GM19395 (cell line): ENCODE measurements at regions not wholly inside any gene's neighbourhood (a gene's known extent, or its start where the extent isn't known, plus 50 kb on each side); places are given as distances from the start of the nearest gene placed in this dataset.

ENCODE experiments used
- ATAC-seq: cut with Tn5 transposase; IDR thresholded peaks from one replicate; pipeline ENCODE4 v1.9.1; 2021; ENCODE audit warnings: mild to moderate bottlenecking, moderate library complexity; ENCODE audit not compliant: unreplicated experiment

DNA sequence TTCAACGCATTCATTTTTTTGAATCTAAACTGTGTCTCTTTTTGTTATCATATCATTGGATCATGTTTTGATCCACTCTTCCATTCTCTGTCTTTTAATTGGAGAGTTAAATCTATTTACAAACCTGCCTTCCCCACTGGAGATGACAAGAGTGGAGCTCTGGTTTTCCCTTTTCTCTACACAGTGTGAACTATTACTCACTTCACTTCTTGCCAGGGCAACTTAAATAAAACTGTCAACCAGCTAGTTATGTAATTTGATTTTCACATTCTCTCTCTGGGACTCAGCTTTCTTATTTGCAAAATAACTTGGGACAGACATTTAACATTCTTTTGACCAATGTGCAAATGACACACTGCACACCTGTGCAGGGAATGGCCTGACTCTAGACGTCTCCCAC is 230.8 kb upstream of the CST7 start:
- ATAC-seq = no peak

GRCh38 chr20:24718696-24719095 is 230.4 kb upstream of the CST7 start:
- no peak for ATAC-seq

DNA sequence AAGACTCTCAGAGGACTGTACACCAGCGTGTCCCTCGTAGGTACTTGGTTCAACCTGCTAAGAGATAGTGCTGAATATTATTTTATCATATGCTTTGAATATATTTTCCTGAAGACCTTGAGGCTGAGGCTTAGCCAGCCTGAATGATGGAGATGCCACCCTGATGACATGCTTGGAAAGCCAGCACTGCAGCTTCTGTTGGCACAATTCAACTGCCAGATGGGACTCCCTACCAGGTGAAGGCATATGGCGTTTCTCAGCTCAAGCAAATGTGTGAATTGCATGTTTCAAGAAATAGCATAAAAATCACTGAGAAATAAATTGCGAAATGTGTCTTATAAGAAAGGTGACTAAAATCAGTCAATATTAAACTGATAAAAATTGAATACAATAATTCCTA is 228.1 kb upstream of the CST7 start:
- no peak for ATAC-seq

GRCh38 chr20:24721891-24722568 is 227.0 kb upstream of the CST7 start:
- no peak for ATAC-seq

DNA sequence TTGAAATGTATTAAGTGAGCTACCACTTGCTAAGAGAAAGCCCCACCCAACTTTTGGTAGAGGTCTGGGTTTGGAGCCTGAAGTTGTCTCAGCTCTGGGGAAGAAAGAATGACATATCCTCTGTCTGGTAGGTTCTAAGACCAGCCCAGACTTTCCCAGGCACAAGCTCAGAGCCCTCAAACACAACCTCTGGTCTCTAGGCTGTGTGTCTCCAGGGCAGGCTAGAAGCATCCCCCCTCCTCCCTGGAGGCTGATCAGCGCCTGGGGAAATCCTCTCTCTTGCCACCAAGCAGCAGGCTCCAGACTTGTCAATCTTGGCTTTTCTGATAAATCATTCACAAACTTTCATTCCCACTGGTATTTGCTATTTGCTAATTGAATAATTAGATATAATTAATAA is 226.5 kb upstream of the CST7 start:
- no peak for ATAC-seq

GRCh38 chr20:24723186-24723585 is 225.9 kb upstream of the CST7 start:
- no peak for ATAC-seq

DNA sequence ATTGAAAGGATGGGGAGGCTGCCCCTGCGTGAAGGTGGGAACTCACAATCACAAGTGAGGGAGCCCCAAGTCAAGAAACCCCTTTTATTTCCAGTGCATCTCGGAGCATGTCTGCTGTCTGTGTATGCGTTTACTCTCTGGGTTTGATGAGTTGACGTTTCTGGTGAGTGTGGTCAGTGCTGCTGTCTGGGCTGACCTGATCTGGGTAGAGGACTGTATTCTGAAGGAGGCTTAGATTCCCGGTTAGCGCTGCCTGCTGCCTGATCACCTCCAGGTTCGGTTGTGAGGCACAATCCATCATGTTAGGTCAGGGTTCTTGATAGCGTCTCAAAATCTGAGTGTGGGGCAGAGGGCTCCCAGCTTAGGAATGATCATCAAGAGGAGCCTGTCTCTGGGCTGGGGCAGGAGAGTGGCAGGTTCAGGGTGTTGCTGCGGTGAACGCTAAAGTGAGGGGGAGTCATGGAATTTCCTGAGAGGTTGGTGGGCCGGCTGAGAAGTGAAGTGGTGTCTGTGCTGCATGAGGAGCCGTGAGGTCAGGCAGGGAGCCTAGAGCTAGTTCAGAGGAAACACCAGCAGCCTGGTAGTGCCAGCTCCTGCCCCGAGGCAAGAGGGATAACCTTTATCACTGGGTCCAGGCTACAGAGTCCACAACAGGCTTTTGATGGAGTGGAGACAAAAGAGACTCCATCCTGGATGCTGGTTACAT is 225.3 kb upstream of the CST7 start:
- no peak for ATAC-seq

DNA sequence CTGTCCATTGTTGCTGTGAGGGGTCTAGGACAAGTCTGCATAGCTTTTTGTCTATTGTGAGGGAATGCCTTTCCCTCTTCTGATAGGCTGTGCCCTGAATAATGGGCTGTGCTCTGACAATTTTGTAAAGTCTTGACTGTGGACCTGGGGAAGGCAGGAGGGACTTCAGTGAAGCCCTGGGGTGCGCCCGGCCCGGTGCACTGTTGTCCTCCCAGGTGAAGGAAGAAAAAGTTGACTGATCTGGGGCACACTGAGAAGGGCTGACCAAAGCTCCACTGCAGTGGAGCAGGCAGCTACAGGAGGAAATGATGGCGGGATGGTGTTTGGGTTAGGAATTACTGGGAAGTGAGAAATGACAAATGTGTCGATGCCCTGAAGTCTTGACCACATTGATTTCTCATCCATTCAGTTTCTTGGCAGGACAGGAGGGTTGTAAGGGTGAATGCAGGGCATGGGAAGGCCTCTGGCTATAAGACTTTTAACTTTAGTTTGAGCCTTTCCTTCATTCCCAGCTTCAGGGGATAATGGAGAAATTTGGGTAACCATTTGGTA is 224.0 kb upstream of the CST7 start:
- ATAC-seq = no peak

GRCh38 chr20:24727795-24728194 is 221.3 kb upstream of the CST7 start:
- ATAC-seq = no peak

DNA sequence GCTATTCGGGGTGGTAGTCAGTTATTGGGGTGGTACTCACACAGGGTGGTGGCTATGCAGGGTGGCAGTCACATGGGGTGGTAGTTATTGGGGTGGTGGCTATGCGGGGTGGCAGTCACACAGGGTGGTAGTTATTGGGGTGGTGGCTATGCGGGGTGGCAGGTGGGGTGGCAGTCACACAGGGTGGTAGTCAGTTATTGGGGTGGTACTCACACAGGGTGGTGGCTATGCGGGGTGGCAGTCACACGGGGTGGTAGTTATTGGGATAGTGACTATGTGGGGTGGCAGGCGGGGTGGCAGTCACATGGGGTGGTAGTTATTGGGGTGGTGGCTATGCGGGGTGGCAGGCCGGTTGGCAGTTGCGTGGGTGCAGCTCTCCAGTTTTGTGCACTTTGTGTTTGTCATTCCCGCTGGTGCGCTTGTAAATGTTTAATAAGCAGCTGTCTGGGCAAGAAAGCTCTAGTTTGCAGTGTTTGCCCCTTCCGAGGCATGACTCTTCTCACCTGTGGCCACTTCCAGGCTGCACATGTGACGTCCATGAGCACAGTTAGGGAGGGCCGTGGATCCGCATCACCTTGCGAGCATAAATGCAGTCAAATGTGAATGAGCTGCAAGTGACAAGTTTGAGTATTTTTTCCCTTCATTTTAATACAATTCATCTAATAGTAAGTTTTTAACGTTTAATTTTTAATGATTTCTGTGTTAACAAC is 219.0 kb upstream of the CST7 start:
- ATAC-seq = no peak

- ATAC-seq = no peak
Observed at GRCh38 chr20:24730750-24731149, 218.3 kb upstream of the CST7 start.

DNA sequence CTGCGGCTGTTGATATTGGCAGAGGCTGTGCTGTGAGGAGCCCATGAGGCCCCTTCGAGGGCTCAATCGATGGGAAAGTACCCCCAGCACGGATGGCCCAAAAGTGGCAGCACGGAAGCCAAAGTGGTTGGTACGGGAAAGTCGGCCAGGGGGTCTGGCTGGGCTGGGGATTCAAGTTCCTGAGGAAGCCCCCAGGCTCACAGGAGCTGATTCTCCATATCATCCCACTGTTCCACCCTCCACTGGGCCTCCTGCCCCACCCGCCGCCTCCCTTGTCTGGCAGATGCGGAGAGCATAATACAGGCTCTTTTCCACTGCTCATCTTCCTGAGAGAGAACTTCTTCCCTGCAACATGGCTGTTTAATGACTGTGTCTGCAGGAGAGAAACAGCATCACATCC is 217.8 kb upstream of the CST7 start:
- no peak for ATAC-seq

DNA sequence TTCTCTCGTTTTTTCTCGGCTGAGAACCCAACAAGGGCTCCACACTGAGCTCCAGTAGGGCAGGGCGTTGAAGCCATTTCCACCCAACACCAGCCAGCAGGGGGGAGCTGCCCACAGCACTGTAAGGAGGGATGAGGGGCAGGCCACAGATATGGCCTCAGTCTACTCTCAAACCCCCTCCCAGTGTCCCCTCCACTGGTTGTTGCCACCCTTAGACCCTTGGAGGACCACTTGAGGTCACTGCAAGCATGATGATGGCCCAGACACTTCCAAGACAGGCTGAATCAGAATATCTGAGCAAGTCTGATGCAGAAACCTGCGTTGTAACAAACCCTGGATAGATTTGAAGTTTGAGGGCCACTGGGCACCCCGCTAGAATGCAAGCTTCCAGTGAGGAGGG is 217.0 kb upstream of the CST7 start:
- ATAC-seq = no peak

- no peak for ATAC-seq
Observed at GRCh38 chr20:24732599-24732998, 216.5 kb upstream of the CST7 start.

DNA sequence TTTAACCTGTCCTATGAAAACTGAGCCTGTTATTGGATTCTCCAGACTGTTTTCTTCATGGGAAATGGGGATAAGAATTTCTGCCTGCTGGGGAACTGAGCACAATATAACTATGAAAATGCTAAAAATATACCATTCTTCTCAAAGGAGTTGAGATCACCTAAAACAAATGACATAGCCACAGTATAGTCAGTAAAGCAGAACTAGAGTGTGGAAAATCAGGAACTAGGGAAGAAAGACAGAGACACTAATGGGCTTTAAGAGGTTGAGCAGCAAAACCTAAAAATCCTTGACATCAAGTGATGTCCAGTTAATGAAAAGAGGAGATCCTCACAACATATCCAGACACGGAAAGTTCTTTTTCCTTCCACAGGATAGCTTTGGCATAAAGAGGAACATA is 215.7 kb upstream of the CST7 start:
- ATAC-seq = no peak

GRCh38 chr20:24734139-24734538 is 214.9 kb upstream of the CST7 start:
- no peak for ATAC-seq

- no peak for ATAC-seq
Observed at GRCh38 chr20:24735263-24735662, 213.8 kb upstream of the CST7 start.

- no peak for ATAC-seq
Observed at GRCh38 chr20:24736131-24736843, 212.8 kb upstream of the CST7 start.

- no peak for ATAC-seq
Observed at GRCh38 chr20:24736844-24737211, 212.2 kb upstream of the CST7 start.

DNA sequence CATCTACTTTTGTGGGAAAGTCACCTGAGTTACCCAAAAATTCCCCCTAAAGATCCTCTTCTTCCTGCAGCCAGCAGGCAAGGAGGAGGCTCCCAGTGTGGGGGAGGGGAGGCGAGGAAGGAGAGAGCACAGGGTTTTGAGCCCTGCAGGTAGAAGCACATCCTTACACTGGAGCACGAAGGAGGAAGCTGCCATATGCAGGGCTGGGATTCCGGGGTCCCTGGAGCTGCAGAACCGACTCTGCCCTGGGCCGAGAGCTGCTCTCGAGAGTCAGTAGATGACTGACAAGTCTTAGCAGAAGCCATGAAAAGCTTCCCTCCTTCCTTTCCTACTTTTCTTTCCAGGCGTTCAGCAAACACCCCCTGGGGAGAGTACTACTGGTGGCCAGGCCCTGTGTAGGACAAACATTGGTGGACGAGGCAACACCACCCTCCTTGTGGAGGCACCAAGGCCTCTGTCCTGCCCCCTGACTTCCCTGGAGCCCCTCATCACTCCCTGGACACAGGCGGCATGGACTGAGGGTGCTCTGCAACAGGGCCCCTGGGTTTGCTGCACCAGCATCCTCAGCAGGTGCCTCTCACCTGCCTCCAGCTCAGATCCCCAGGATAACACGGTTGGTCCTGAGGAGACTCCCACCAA is 211.7 kb upstream of the CST7 start:
- no peak for ATAC-seq
